SK-N-SH (cell line): ENCODE measurements at regions not wholly inside any gene's neighbourhood (a gene's known extent, or its start where the extent isn't known, plus 50 kb on each side); places are given as distances from the start of the nearest gene placed in this dataset.

Source experiments
- CTCF ChIA-PET: fragments of 300-600, 350-600 bp; formaldehyde crosslinking; extraction: SDS; loops from one replicate; lab custom pipeline; 2021; lab: Yijun Ruan, JAX
- POLR2A ChIA-PET: fragments of 350-600 bp; sonication (Branson Sonifier 250); formaldehyde crosslinking; extraction: SDS; loops from one replicate; lab custom pipeline; 2020; ENCODE audit warnings: antibody characterized with exemption, inconsistent platforms; lab: Yijun Ruan, JAX
- DNase-seq: peaks from one replicate; pipeline ENCODE4 v3.0.0; 2012
- H2AFZ ChIP-seq: fragments of 200-600 bp; sonication (generic); 2 replicates; pipeline ENCODE4 v1.8.1; 2016; ENCODE audit warnings: antibody characterized with exemption, mild to moderate bottlenecking, low read depth
- H3F3A ChIP-seq: fragments of 200-600 bp; sonication (generic); replicated peaks from 2 replicates; pipeline ENCODE3; 2016; ENCODE audit warnings: antibody characterized with exemption, mild to moderate bottlenecking; ENCODE audit not compliant: insufficient read depth
- H3K27ac ChIP-seq, 2 experiments: fragments of 200-500 bp in 1 of 2; fragments of 200-600 bp in 1 of 2; sonication (Bioruptor generic) in 1 of 2; sonication (generic), shearing (Covaris generic) in 1 of 2; 2 replicates each; pipeline versions ENCODE4 v1.5.1 to v1.6.1; 2014 to 2016; ENCODE audit warnings: low read depth in 2 of 2, inconsistent platforms in 1 of 2, low read length in 1 of 2, mild to moderate bottlenecking in 1 of 2, mixed read lengths in 1 of 2
- H3K27me3 ChIP-seq: fragments of 200-600 bp; sonication (generic), shearing (Covaris generic); 2 replicates; pipeline ENCODE4 v1.6.1; 2016; ENCODE audit warnings: mixed run types; ENCODE audit not compliant: insufficient read depth
- H3K36me3 ChIP-seq, 2 experiments: fragments of 200-500 bp in 1 of 2; fragments of 200-600 bp in 1 of 2; sonication (Bioruptor generic) in 1 of 2; sonication (generic) in 1 of 2; replicated peaks in 1 of 2; 2 replicates each; pipeline versions ENCODE3 to v1.5.1; 2014 to 2016; ENCODE audit warnings: low read length in 1 of 2, mild to moderate bottlenecking in 1 of 2; ENCODE audit not compliant: insufficient read depth in 2 of 2, control insufficient read depth in 1 of 2
- H3K4me1 ChIP-seq, 2 experiments: fragments of 200-500 bp in 1 of 2; fragments of 200-600 bp in 1 of 2; sonication (Bioruptor generic) in 1 of 2; sonication (generic), shearing (Covaris generic) in 1 of 2; 2 replicates each; pipeline versions ENCODE4 v1.5.1 to v1.6.1; 2014 to 2016; ENCODE audit warnings: low read depth in 1 of 2, low read length in 1 of 2, mixed run types in 1 of 2; ENCODE audit not compliant: insufficient read depth in 2 of 2, control insufficient read depth in 1 of 2
- H3K4me2 ChIP-seq: fragments of 200-600 bp; sonication (generic), shearing (Covaris generic); 2 replicates; pipeline ENCODE4 v1.6.1; 2017; ENCODE audit warnings: mixed run types
- H3K4me3 ChIP-seq, 2 experiments: fragments of 200-500 bp in 1 of 2; fragments of 200-600 bp in 1 of 2; sonication (Bioruptor generic) in 1 of 2; sonication (generic), shearing (Covaris generic) in 1 of 2; 2 replicates each; pipeline versions ENCODE4 v1.5.1 to v1.8.1; 2014 to 2016; ENCODE audit warnings: low read depth in 2 of 2, inconsistent platforms in 1 of 2, low read length in 1 of 2, mild to moderate bottlenecking in 1 of 2, mixed read lengths in 1 of 2, moderate library complexity in 1 of 2
- H3K79me2 ChIP-seq: fragments of 200-600 bp; sonication (generic); 2 replicates; pipeline ENCODE4 v1.8.1; 2017; ENCODE audit warnings: mild to moderate bottlenecking; ENCODE audit not compliant: insufficient read depth
- H3K9ac ChIP-seq: fragments of 200-600 bp; sonication (generic); 2 replicates; pipeline ENCODE4 v1.6.1; 2017; ENCODE audit warnings: mixed run types
- H3K9me2 ChIP-seq: fragments of 200-600 bp; sonication (generic); 2 replicates; pipeline ENCODE4 v1.6.1; 2017; ENCODE audit warnings: mixed run types
- H3K9me3 ChIP-seq: fragments of 200-600 bp; sonication (generic); 2 replicates; pipeline ENCODE4 v1.6.1; 2017; ENCODE audit warnings: mixed run types, mild to moderate bottlenecking, moderate library complexity
- H4K20me1 ChIP-seq: fragments of 200-600 bp; sonication (generic); 2 replicates; pipeline ENCODE4 v1.6.1; 2017; ENCODE audit warnings: mild to moderate bottlenecking, mixed run types; ENCODE audit not compliant: insufficient read depth
- CTCF ChIP-seq: fragments of 200-600 bp; sonication (generic); IDR thresholded peaks from 2 replicates; pipeline ENCODE4 v1.6.1; 2017; ENCODE audit warnings: antibody characterized with exemption, mild to moderate bottlenecking, moderate library complexity
- EZH2phosphoT487 ChIP-seq: fragments of 200-600 bp; sonication (generic); IDR thresholded peaks from 2 replicates; pipeline ENCODE4 v1.6.1; 2017; ENCODE audit warnings: low read depth, mixed run types, mild to moderate bottlenecking, antibody characterized with exemption, moderate library complexity, borderline replicate concordance
- FOSL2 ChIP-seq: IDR thresholded peaks from 2 replicates; pipeline ENCODE4 v1.4.0; 2012; ENCODE audit warnings: low read depth, mild to moderate bottlenecking, moderate library complexity, borderline replicate concordance
- FOXJ3 ChIP-seq: sonication (generic); formaldehyde crosslinking; IDR thresholded peaks from 2 replicates; pipeline ENCODE4 v1.5.1; 2020; ENCODE audit warnings: mild to moderate bottlenecking, missing genetic modification reagents
- GATA2 ChIP-seq: sonication (generic); formaldehyde crosslinking; IDR thresholded peaks from 2 replicates; pipeline ENCODE4 v1.5.0; 2020; ENCODE audit warnings: mild to moderate bottlenecking, missing genetic modification reagents
- IRF3 ChIP-seq: fragments of 150-350 bp; IDR thresholded peaks from 2 replicates; pipeline ENCODE4 v1.6.1; 2016; ENCODE audit warnings: mild to moderate bottlenecking, low read depth, low read length
- MAX ChIP-seq: IDR thresholded peaks from 2 replicates; pipeline ENCODE4 v1.4.0; 2012; ENCODE audit warnings: low read depth
- MEF2A ChIP-seq: IDR thresholded peaks from 2 replicates; pipeline ENCODE4 v1.4.0; 2012; ENCODE audit warnings: low read depth, borderline replicate concordance
- MXI1 ChIP-seq: IDR thresholded peaks from 2 replicates; pipeline ENCODE4 v1.6.1; 2012; ENCODE audit warnings: mild to moderate bottlenecking, low read depth, low read length, improper control_type of control experiment
- NFIC ChIP-seq: IDR thresholded peaks from 2 replicates; pipeline ENCODE4 v1.4.0; 2012; ENCODE audit warnings: borderline replicate concordance
- NRF1 ChIP-seq: IDR thresholded peaks from 2 replicates; pipeline ENCODE4 v1.6.1; 2012; ENCODE audit warnings: low read depth, mild to moderate bottlenecking, low read length
- PBX3 ChIP-seq: IDR thresholded peaks from 2 replicates; pipeline ENCODE4; 2012
- POLR2AphosphoS5 ChIP-seq: IDR thresholded peaks from 2 replicates; pipeline ENCODE4 v1.6.1; 2012; ENCODE audit warnings: low read depth, low read length
- REST ChIP-seq: IDR thresholded peaks from 2 replicates; pipeline ENCODE4 v1.6.1; 2012; ENCODE audit warnings: mild to moderate bottlenecking, low read depth, low read length, moderate library complexity
- SIN3A ChIP-seq: IDR thresholded peaks from 2 replicates; pipeline ENCODE4 v1.6.1; 2012; ENCODE audit warnings: low read depth, mild to moderate bottlenecking, low read length, moderate library complexity, borderline replicate concordance
- TAF1 ChIP-seq: IDR thresholded peaks from 2 replicates; pipeline ENCODE4 v1.6.1; 2012; ENCODE audit warnings: low read depth, mild to moderate bottlenecking, low read length, moderate library complexity, borderline replicate concordance
- TEAD4 ChIP-seq: IDR thresholded peaks from 2 replicates; pipeline ENCODE4 v1.4.0; 2012; ENCODE audit warnings: mild to moderate bottlenecking, borderline replicate concordance; ENCODE audit not compliant: insufficient read depth
- USF1 ChIP-seq: IDR thresholded peaks from 2 replicates; pipeline ENCODE4 v1.4.0; 2012; ENCODE audit warnings: low read depth, borderline replicate concordance
- USF2 ChIP-seq: fragments of 150-350 bp; IDR thresholded peaks from 2 replicates; pipeline ENCODE4 v1.6.1; 2017; ENCODE audit warnings: antibody characterized with exemption, low read length, low read depth, borderline replicate concordance
- WGBS: methylation state at CpG from one replicate; pipeline ENCODE4 v1.1.6; 2017; ENCODE audit warnings: low lambda C conversion rate; 5-methylcytosine and 5-hydroxymethylcytosine counted together

- POLR2A ChIA-PET: no interaction called here
- Histone ChIP-seq H2AFZ (no peak overlapping the region), H3K9me2 (no peaks in the 10 kb centered on the region), H3K4me1 (no peaks in the 10 kb centered on the region; a peak in 1 of 4 replicates), H3K27me3 (no peaks in the 10 kb centered on the region), H4K20me1 (no peaks in the 10 kb centered on the region), H3K36me3 (no peaks in the 10 kb centered on the region), H3F3A (no peaks in the 10 kb centered on the region), H3K79me2 (no peaks in the 10 kb centered on the region), H3K4me2 (no peak overlapping the region), H3K9me3 (no peaks in the 10 kb centered on the region), H3K9ac (no peak overlapping the region), H3K4me3 (no peak overlapping the region), H3K27ac (no peak overlapping the region)
- no peak for DNase-seq
- CTCF ChIA-PET: interaction anchor here (2.0 to 3.0 kb wide), 4 partner anchors 11 to 231 kb away, joined by 4 to 15 read pairs (median 10); no protein-coding TSS in a partner anchor
- TF ChIP-seq MXI1 (no peak), TAF1 (no peak), SIN3A (no peak), TEAD4 (no peak), NRF1 (no peak), POLR2AphosphoS5 (no peak), MEF2A (no peak), EZH2phosphoT487 (no peak), MAX (no peak), USF2 (no peak), USF1 (no peak), CTCF (no peak), REST (no peak), FOXJ3 (no peak), IRF3 (no peak), FOSL2 (no peak), NFIC (no peak), GATA2 (no peak), PBX3 (no peak)
- WGBS: 44% methylated on average over 4 of the region's 9 CpGs
Measured at GRCh38 chr12:29086325-29087271, 62.5 kb upstream of the FAR2 start.
